Activated T-helper 17 cell treated with anti-CD3 and anti-CD28 coated beads, Interleukin-2, amount 50 U/mL, for 72 hours (primary cell): ENCODE measurements at regions not wholly inside any gene's neighbourhood (a gene's known extent, or its start where the extent isn't known, plus 50 kb on each side); places are given as distances from the start of the nearest gene placed in this dataset.

Experiments
- ATAC-seq: fragments of 150-1000 bp; cut with Tn5 transposase; replicated peaks from 2 replicates; pipeline ENCODE4 v1.10.0; 2021; ENCODE audit warnings: mild to moderate bottlenecking, moderate library complexity
- H3K27ac Mint-ChIP-seq: one replicate; pipeline ENCODE4 v1.8.0; 2022; ENCODE audit warnings: mixed read lengths
- H3K27me3 Mint-ChIP-seq: one replicate; pipeline ENCODE4 v1.8.0; 2022; ENCODE audit warnings: mixed read lengths
- H3K36me3 Mint-ChIP-seq: one replicate; pipeline ENCODE4 v1.8.0; 2022; ENCODE audit warnings: low read depth, mild to moderate bottlenecking, mixed read lengths
- H3K4me1 Mint-ChIP-seq: one replicate; pipeline ENCODE4 v1.8.0; 2022; ENCODE audit warnings: mixed read lengths
- H3K4me3 Mint-ChIP-seq: one replicate; pipeline ENCODE4 v1.8.0; 2022; ENCODE audit warnings: mild to moderate bottlenecking, mixed read lengths
- H3K9me3 Mint-ChIP-seq: one replicate; pipeline ENCODE4 v1.8.0; 2022; ENCODE audit warnings: mixed read lengths

DNA sequence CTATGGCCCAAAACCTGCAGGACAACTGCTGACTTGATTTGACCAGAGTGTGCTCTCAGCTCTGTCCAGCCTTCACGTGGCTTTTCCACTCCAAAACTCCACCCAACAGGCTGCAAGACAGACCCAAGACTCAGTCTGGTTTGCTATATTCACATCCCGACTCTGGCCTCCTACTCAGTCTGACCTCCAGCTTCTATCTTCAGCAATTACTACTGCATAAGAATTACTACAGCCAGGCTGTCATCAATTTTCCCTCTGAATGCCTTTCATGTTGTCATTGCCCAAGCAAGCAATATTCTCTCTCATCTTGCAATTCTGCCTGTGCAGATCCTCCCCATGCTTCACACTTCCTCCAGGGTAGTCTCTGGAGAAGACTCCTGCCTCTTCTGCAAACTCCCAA, 53.6 kb upstream of the GYPC start:
- Mint-ChIP-seq H3K27me3 (peaks cover 14% of the 10 kb centered on the region), H3K4me1 (no peaks in the 10 kb centered on the region), H3K36me3 (no peaks in the 10 kb centered on the region), H3K4me3 (no peak overlapping the region), H3K27ac (no peak overlapping the region), H3K9me3 (peaks cover 29% of the 10 kb centered on the region)
- ATAC-seq, result no peak
